HuH-7.5 (cell line): ENCODE measurements at regions not wholly inside any gene's neighbourhood (a gene's known extent, or its start where the extent isn't known, plus 50 kb on each side); places are given as distances from the start of the nearest gene placed in this dataset.

ENCODE experiments used
- DNase-seq: peaks from one replicate; pipeline ENCODE4 v3.0.0; 2011; ENCODE audit warnings: low spot score

GRCh38 chr6:168724033-168724432, 283.0 kb downstream of the SMOC2 start:
- no peak for DNase-seq

GRCh38 chr6:168722397-168722796, 281.4 kb downstream of the SMOC2 start:
- no peak for DNase-seq

GRCh38 chr6:168721571-168721970, 280.6 kb downstream of the SMOC2 start:
- DNase-seq = no peak

DNA sequence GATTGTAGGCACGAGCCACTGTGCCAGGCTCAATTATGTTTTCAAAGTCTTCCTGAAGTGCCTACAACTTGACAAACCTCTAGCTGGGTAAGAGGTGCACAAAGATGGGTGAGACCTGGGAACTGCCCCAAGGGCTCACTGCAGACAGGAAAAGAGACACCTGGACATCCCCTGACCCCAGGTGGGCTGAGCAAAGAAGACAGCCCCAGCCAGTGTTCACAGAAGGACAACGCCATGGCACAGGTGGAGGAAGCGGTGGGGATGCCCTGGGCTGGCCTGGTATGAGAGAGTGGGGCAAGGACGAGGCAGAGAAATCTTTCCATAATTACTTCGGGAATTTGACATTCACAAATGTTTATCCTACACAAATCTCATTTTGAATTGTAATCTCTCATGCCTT, 278.9 kb downstream of the SMOC2 start:
- DNase-seq = no peak

DNA sequence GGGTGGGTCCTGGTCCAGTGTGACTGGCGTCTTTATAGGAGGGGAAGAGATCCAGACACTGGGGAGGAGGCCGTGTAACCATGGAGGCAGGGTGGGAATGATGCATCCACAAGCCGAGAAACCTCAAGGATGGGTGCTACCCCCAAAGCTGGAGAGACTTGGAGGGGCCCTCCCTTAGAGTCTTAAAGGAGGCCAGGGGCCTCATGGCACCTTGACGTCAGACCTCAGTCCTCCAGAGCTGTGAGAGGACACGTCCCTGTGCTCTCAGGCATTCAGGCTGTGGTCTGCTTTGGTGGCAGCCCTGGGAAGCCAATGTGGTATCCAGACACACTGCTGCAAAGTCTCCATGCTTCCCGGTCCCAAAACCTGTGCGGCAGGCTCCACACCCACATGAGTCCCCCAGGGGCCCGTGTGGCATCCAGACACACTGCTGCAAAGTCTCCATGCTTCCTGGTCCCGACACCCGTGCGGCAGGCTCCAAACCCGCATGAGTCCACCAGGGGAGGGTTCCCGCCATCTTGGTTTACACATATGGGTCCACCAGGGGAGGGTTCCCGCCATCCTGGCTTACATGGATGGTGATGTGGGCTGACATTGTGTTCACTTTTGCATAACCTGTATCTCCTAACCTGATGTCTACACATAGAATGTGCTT, 278.0 kb downstream of the SMOC2 start:
- DNase-seq = no peak
